SK-N-SH (cell line): ENCODE measurements at regions not wholly inside any gene's neighbourhood (a gene's known extent, or its start where the extent isn't known, plus 50 kb on each side); places are given as distances from the start of the nearest gene placed in this dataset.

ENCODE experiments used
- CTCF ChIA-PET: fragments of 300-600, 350-600 bp; formaldehyde crosslinking; extraction: SDS; loops from one replicate; lab custom pipeline; 2021; lab: Yijun Ruan, JAX
- POLR2A ChIA-PET: fragments of 350-600 bp; sonication (Branson Sonifier 250); formaldehyde crosslinking; extraction: SDS; loops from one replicate; lab custom pipeline; 2020; ENCODE audit warnings: antibody characterized with exemption, inconsistent platforms; lab: Yijun Ruan, JAX
- DNase-seq: peaks from one replicate; pipeline ENCODE4 v3.0.0; 2012
- H2AFZ ChIP-seq: fragments of 200-600 bp; sonication (generic); 2 replicates; pipeline ENCODE4 v1.8.1; 2016; ENCODE audit warnings: antibody characterized with exemption, mild to moderate bottlenecking, low read depth
- H3F3A ChIP-seq: fragments of 200-600 bp; sonication (generic); replicated peaks from 2 replicates; pipeline ENCODE3; 2016; ENCODE audit warnings: antibody characterized with exemption, mild to moderate bottlenecking; ENCODE audit not compliant: insufficient read depth
- H3K27ac ChIP-seq, 2 experiments: fragments of 200-500 bp in 1 of 2; fragments of 200-600 bp in 1 of 2; sonication (Bioruptor generic) in 1 of 2; sonication (generic), shearing (Covaris generic) in 1 of 2; 2 replicates each; pipeline versions ENCODE4 v1.5.1 to v1.6.1; 2014 to 2016; ENCODE audit warnings: low read depth in 2 of 2, inconsistent platforms in 1 of 2, low read length in 1 of 2, mild to moderate bottlenecking in 1 of 2, mixed read lengths in 1 of 2
- H3K27me3 ChIP-seq: fragments of 200-600 bp; sonication (generic), shearing (Covaris generic); 2 replicates; pipeline ENCODE4 v1.6.1; 2016; ENCODE audit warnings: mixed run types; ENCODE audit not compliant: insufficient read depth
- H3K36me3 ChIP-seq, 2 experiments: fragments of 200-500 bp in 1 of 2; fragments of 200-600 bp in 1 of 2; sonication (Bioruptor generic) in 1 of 2; sonication (generic) in 1 of 2; replicated peaks in 1 of 2; 2 replicates each; pipeline versions ENCODE3 to v1.5.1; 2014 to 2016; ENCODE audit warnings: low read length in 1 of 2, mild to moderate bottlenecking in 1 of 2; ENCODE audit not compliant: insufficient read depth in 2 of 2, control insufficient read depth in 1 of 2
- H3K4me1 ChIP-seq, 2 experiments: fragments of 200-500 bp in 1 of 2; fragments of 200-600 bp in 1 of 2; sonication (Bioruptor generic) in 1 of 2; sonication (generic), shearing (Covaris generic) in 1 of 2; 2 replicates each; pipeline versions ENCODE4 v1.5.1 to v1.6.1; 2014 to 2016; ENCODE audit warnings: low read depth in 1 of 2, low read length in 1 of 2, mixed run types in 1 of 2; ENCODE audit not compliant: insufficient read depth in 2 of 2, control insufficient read depth in 1 of 2
- H3K4me2 ChIP-seq: fragments of 200-600 bp; sonication (generic), shearing (Covaris generic); 2 replicates; pipeline ENCODE4 v1.6.1; 2017; ENCODE audit warnings: mixed run types
- H3K4me3 ChIP-seq, 2 experiments: fragments of 200-500 bp in 1 of 2; fragments of 200-600 bp in 1 of 2; sonication (Bioruptor generic) in 1 of 2; sonication (generic), shearing (Covaris generic) in 1 of 2; 2 replicates each; pipeline versions ENCODE4 v1.5.1 to v1.8.1; 2014 to 2016; ENCODE audit warnings: low read depth in 2 of 2, inconsistent platforms in 1 of 2, low read length in 1 of 2, mild to moderate bottlenecking in 1 of 2, mixed read lengths in 1 of 2, moderate library complexity in 1 of 2
- H3K79me2 ChIP-seq: fragments of 200-600 bp; sonication (generic); 2 replicates; pipeline ENCODE4 v1.8.1; 2017; ENCODE audit warnings: mild to moderate bottlenecking; ENCODE audit not compliant: insufficient read depth
- H3K9ac ChIP-seq: fragments of 200-600 bp; sonication (generic); 2 replicates; pipeline ENCODE4 v1.6.1; 2017; ENCODE audit warnings: mixed run types
- H3K9me2 ChIP-seq: fragments of 200-600 bp; sonication (generic); 2 replicates; pipeline ENCODE4 v1.6.1; 2017; ENCODE audit warnings: mixed run types
- H3K9me3 ChIP-seq: fragments of 200-600 bp; sonication (generic); 2 replicates; pipeline ENCODE4 v1.6.1; 2017; ENCODE audit warnings: mixed run types, mild to moderate bottlenecking, moderate library complexity
- H4K20me1 ChIP-seq: fragments of 200-600 bp; sonication (generic); 2 replicates; pipeline ENCODE4 v1.6.1; 2017; ENCODE audit warnings: mild to moderate bottlenecking, mixed run types; ENCODE audit not compliant: insufficient read depth
- CHD2 ChIP-seq: fragments of 150-350 bp; IDR thresholded peaks from 2 replicates; pipeline ENCODE4 v1.6.1; 2018; ENCODE audit warnings: low read length; ENCODE audit not compliant: partially characterized antibody
- CTCF ChIP-seq: fragments of 200-600 bp; sonication (generic); IDR thresholded peaks from 2 replicates; pipeline ENCODE4 v1.6.1; 2017; ENCODE audit warnings: antibody characterized with exemption, mild to moderate bottlenecking, moderate library complexity
- ELF1 ChIP-seq: IDR thresholded peaks from 2 replicates; pipeline ENCODE4 v1.4.0; 2012
- EP300 ChIP-seq, 2 experiments: IDR thresholded peaks; 2 replicates each; pipeline versions ENCODE4 v1.4.0 to v1.6.1; 2012; ENCODE audit warnings: borderline replicate concordance in 1 of 2, low read depth in 1 of 2, low read length in 1 of 2
- FOSL2 ChIP-seq: IDR thresholded peaks from 2 replicates; pipeline ENCODE4 v1.4.0; 2012; ENCODE audit warnings: low read depth, mild to moderate bottlenecking, moderate library complexity, borderline replicate concordance
- FOXJ3 ChIP-seq: sonication (generic); formaldehyde crosslinking; IDR thresholded peaks from 2 replicates; pipeline ENCODE4 v1.5.1; 2020; ENCODE audit warnings: mild to moderate bottlenecking, missing genetic modification reagents
- FOXM1 ChIP-seq: IDR thresholded peaks from 2 replicates; pipeline ENCODE4 v1.4.0; 2012; ENCODE audit warnings: low read depth, mild to moderate bottlenecking
- GABPA ChIP-seq: IDR thresholded peaks from 2 replicates; pipeline ENCODE4 v1.4.0; 2012; ENCODE audit warnings: low read depth, mild to moderate bottlenecking
- GATA2 ChIP-seq: sonication (generic); formaldehyde crosslinking; IDR thresholded peaks from 2 replicates; pipeline ENCODE4 v1.5.0; 2020; ENCODE audit warnings: mild to moderate bottlenecking, missing genetic modification reagents
- JUND ChIP-seq: IDR thresholded peaks from 2 replicates; pipeline ENCODE4 v1.4.0; 2012
- MEF2A ChIP-seq: IDR thresholded peaks from 2 replicates; pipeline ENCODE4 v1.4.0; 2012; ENCODE audit warnings: low read depth, borderline replicate concordance
- NRF1 ChIP-seq: IDR thresholded peaks from 2 replicates; pipeline ENCODE4 v1.6.1; 2012; ENCODE audit warnings: low read depth, mild to moderate bottlenecking, low read length
- RCOR1 ChIP-seq: fragments of 150-350 bp; IDR thresholded peaks from 2 replicates; pipeline ENCODE4 v1.6.1; 2017; ENCODE audit warnings: antibody characterized with exemption, low read length
- RFX5 ChIP-seq: IDR thresholded peaks from 2 replicates; pipeline ENCODE4 v1.6.1; 2012; ENCODE audit warnings: mild to moderate bottlenecking, improper control_type of control experiment, low read length
- TCF12 ChIP-seq: IDR thresholded peaks from 2 replicates; pipeline ENCODE4 v1.4.0; 2012
- YY1 ChIP-seq: IDR thresholded peaks from 2 replicates; pipeline ENCODE4 v1.4.0; 2012; ENCODE audit warnings: low read depth, mild to moderate bottlenecking
- WGBS: methylation state at CpG from one replicate; pipeline ENCODE4 v1.1.6; 2017; ENCODE audit warnings: low lambda C conversion rate; 5-methylcytosine and 5-hydroxymethylcytosine counted together
- TF ChIP-seq, protein P1 (sequence below): fragments of 150-350 bp; IDR thresholded peaks from 2 replicates; pipeline ENCODE4 v1.6.1; 2017; ENCODE audit warnings: antibody characterized with exemption, low read length, low read depth, borderline replicate concordance
- TF ChIP-seq, protein P2 (sequence below): IDR thresholded peaks from 2 replicates; pipeline ENCODE4; 2012
- TF ChIP-seq, protein P3 (sequence below): IDR thresholded peaks from 2 replicates; pipeline ENCODE4 v1.4.0; 2012; ENCODE audit warnings: low read depth, borderline replicate concordance

DNA sequence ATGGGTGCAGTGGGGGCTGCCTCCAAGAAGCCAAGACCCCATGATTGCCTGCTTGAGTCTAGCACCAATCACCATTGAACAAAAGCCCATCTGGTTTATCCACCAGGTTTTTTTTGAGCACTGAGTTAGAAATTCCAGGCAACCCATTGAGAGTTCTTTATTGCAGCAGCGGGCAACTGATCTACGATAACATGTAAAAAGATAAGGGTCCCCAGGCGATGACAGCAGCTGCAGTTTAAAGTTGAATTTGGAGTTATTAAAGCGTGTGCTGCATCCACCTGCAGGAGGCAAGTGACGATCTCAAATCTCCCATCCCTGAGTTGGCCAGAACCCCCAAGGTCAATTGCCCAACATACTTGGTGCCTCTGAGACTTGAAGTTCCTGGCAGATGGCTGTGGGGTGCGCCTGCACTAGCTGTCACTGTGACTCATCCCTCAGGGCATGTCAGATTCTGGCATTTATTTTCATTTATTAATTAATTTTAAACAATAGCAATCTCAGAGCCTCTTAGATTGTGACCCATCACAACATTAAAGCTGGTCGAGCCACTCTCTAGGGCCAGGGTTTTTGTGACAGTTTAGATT lies 290.4 kb upstream of the SULF2 start:
- H3K9me2 ChIP-seq, result no peaks in the 10 kb centered on the region
- H3K27ac ChIP-seq, result peak overlapping the region in 1 of 2 experiments; percentile 28; a peak in 1 of 4 replicates
- no peaks in the 10 kb centered on the region for H3K9me3 ChIP-seq
- H3K27me3 ChIP-seq, result no peaks in the 10 kb centered on the region
- no peak overlapping the region for H3K4me2 ChIP-seq
- H3K4me3 ChIP-seq, result no peak overlapping the region
- H3K36me3 ChIP-seq, result no peaks in the 10 kb centered on the region
- H3K4me1 ChIP-seq, result peaks cover 0 to 12% of the 10 kb centered on the region in 2 experiments; a peak in 2 of 4 replicates
- no peaks in the 10 kb centered on the region for H3K79me2 ChIP-seq
- H2AFZ ChIP-seq, result no peak overlapping the region
- 11% methylated on average over 7 of the region's 7 CpGs for WGBS
- H4K20me1 ChIP-seq, result no peaks in the 10 kb centered on the region
- TF ChIP-seq EP300 (IDR thresholded peaks at IDR 0.05; ENCODE audit: borderline replicate concordance in 1 of 2, low read depth in 1 of 2, low read length in 1 of 2), result peak in 1 of 2 experiments; percentile 50; a peak in 1 of 4 replicates
- TF ChIP-seq RCOR1, result peak; percentile 84; the same call in 1 of the 2 replicates
- TF ChIP-seq GABPA, result no peak
- TF ChIP-seq NRF1, result no peak
- TF ChIP-seq, protein P1, sequence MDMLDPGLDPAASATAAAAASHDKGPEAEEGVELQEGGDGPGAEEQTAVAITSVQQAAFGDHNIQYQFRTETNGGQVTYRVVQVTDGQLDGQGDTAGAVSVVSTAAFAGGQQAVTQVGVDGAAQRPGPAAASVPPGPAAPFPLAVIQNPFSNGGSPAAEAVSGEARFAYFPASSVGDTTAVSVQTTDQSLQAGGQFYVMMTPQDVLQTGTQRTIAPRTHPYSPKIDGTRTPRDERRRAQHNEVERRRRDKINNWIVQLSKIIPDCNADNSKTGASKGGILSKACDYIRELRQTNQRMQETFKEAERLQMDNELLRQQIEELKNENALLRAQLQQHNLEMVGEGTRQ, result no peak
- TF ChIP-seq GATA2 (CRISPR knock-in tag), result peak; percentile 85
- H3K9ac ChIP-seq, result no peak overlapping the region
- ChIA-PET CTCF (interaction anchor here (0.9 to 1.5 kb wide), 6 partner anchors 15 to 545 kb away, joined by 3 to 5 read pairs (median 3); no protein-coding TSS in a partner anchor), POLR2A (no interaction called here)
- peak; percentile 54 for DNase-seq
- H3F3A ChIP-seq, result no peaks in the 10 kb centered on the region

- H3K9ac ChIP-seq, result no peak overlapping the region
- ChIA-PET POLR2A (no interaction called here), CTCF (interaction anchor here (1.0 kb wide), 1 partner anchor 549 kb away, joined by 3 read pairs; no protein-coding TSS in a partner anchor)
- H3K4me2 ChIP-seq, result no peak overlapping the region
- no peak for DNase-seq
- no peaks in the 10 kb centered on the region for H3K79me2 ChIP-seq
- H2AFZ ChIP-seq, result no peak overlapping the region
- no peak overlapping the region for H3K4me3 ChIP-seq
- H3F3A ChIP-seq, result no peaks in the 10 kb centered on the region
- no peaks in the 10 kb centered on the region for H3K36me3 ChIP-seq
- WGBS, result 38% methylated on average over 5 of the region's 5 CpGs
- H4K20me1 ChIP-seq, result no peaks in the 10 kb centered on the region
- H3K27me3 ChIP-seq, result no peaks in the 10 kb centered on the region
- no peaks in the 10 kb centered on the region for H3K9me3 ChIP-seq
- TF ChIP-seq FOXM1 (no peak), GATA2 (CRISPR knock-in tag) (no peak), YY1 (no peak), FOXJ3 (CRISPR knock-in tag) (no peak), CHD2 (no peak), CTCF (no peak), FOSL2 (no peak), JUND (no peak), ELF1 (no peak), MEF2A (no peak), TCF12 (no peak), RFX5 (no peak), NRF1 (no peak)
- TF ChIP-seq, protein P2, sequence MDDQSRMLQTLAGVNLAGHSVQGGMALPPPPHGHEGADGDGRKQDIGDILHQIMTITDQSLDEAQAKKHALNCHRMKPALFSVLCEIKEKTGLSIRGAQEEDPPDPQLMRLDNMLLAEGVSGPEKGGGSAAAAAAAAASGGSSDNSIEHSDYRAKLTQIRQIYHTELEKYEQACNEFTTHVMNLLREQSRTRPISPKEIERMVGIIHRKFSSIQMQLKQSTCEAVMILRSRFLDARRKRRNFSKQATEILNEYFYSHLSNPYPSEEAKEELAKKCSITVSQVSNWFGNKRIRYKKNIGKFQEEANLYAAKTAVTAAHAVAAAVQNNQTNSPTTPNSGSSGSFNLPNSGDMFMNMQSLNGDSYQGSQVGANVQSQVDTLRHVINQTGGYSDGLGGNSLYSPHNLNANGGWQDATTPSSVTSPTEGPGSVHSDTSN, result no peak
- TF ChIP-seq, protein P1, result no peak
- TF ChIP-seq, protein P3, sequence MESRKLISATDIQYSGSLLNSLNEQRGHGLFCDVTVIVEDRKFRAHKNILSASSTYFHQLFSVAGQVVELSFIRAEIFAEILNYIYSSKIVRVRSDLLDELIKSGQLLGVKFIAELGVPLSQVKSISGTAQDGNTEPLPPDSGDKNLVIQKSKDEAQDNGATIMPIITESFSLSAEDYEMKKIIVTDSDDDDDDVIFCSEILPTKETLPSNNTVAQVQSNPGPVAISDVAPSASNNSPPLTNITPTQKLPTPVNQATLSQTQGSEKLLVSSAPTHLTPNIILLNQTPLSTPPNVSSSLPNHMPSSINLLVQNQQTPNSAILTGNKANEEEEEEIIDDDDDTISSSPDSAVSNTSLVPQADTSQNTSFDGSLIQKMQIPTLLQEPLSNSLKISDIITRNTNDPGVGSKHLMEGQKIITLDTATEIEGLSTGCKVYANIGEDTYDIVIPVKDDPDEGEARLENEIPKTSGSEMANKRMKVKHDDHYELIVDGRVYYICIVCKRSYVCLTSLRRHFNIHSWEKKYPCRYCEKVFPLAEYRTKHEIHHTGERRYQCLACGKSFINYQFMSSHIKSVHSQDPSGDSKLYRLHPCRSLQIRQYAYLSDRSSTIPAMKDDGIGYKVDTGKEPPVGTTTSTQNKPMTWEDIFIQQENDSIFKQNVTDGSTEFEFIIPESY, result no peak
- H3K27ac ChIP-seq, result no peak overlapping the region
- H3K4me1 ChIP-seq, result peaks cover 0 to 9% of the 10 kb centered on the region in 2 experiments; a peak in 2 of 4 replicates
- no peaks in the 10 kb centered on the region for H3K9me2 ChIP-seq
These were observed 285.8 kb upstream of the SULF2 start for GRCh38 chr20:48070991-48071652.
